Ovary (tissue), 3 donors: ENCODE measurements at regions not wholly inside any gene's neighbourhood (a gene's known extent, or its start where the extent isn't known, plus 50 kb on each side); places are given as distances from the start of the nearest gene placed in this dataset.
"Not testable (repeated sequence)": the region's sequence is repeated elsewhere in the genome, so short reads cannot be mapped to it uniquely, and the experiment has no call there.

Experiments used
- CTCF ChIP-seq, 3 donors: fragments of 450-650 bp in 2 of 3; fragments of 200-600 bp in 1 of 3; IDR thresholded peaks; one replicate each; pipeline versions ENCODE4 v1.5.1 to v1.8.0; 2016 to 2022; ENCODE audit warnings: antibody characterized with exemption in 3 of 3, mild to moderate bottlenecking in 1 of 3
- EP300 ChIP-seq: sonication (generic); formaldehyde crosslinking; IDR thresholded peaks from one replicate; pipeline ENCODE4 v1.6.1; 2017; ENCODE audit warnings: antibody characterized with exemption
- POLR2A ChIP-seq: fragments of 450-650 bp; IDR thresholded peaks from one replicate; pipeline ENCODE4 v1.6.1; 2017; ENCODE audit warnings: antibody characterized with exemption, mild to moderate bottlenecking, moderate library complexity
- donor health status: DM: no; HTN: no; CAD: no.

GRCh38 chr7:35918217-35918616 lies 117.4 kb downstream of the SEPTIN7 start:
- TF ChIP-seq CTCF (IDR thresholded peaks at IDR 0.05); POLR2A; EP300: not testable (repeated sequence)
